HG02642 (cell line): ENCODE measurements at regions not wholly inside any gene's neighbourhood (a gene's known extent, or its start where the extent isn't known, plus 50 kb on each side); places are given as distances from the start of the nearest gene placed in this dataset.
"Not testable (repeated sequence)": the region's sequence is repeated elsewhere in the genome, so short reads cannot be mapped to it uniquely, and the experiment has no call there.

Experiments
- ATAC-seq: cut with Tn5 transposase; IDR thresholded peaks from one replicate; pipeline ENCODE4 v1.9.1; 2021; ENCODE audit warnings: mild to moderate bottlenecking; ENCODE audit not compliant: unreplicated experiment, poor library complexity

DNA sequence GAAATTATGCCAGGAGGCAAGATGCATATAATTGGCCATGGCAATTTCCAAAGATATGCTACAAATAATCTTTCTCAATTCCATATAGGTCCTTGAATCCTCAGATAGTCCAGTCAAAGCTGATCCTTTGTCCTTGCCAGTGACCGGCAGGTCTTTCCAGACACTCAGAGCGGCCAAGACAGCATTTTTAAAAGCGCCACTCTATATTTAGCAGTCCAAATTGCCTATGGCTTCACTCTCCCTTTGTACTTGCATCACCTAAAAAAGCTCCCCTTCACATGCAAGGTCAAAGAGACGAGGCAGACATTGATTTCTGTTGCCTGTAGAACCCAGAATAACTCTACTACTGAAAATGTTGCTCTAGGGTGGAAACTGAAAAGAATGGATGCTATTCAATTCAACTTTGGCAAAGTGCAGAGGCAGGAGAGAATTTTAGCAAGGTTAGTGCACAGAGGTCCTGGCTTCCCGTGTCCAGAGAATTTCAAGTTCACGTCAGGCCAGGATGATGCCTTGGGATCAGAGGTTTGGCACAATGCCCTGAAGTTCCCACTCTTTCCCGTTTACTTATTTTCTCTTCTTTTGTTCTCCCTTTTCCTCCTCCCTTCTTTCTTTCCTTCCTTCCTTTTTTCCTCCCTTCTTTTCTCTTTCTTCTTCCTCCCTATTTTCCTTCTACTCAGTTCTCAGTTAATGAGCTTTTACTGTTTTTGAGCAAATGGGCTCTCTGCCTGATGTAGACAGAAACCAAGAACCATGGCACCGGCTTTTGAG, 108.5 kb downstream of the KCNK1 start:
- no peak for ATAC-seq

DNA sequence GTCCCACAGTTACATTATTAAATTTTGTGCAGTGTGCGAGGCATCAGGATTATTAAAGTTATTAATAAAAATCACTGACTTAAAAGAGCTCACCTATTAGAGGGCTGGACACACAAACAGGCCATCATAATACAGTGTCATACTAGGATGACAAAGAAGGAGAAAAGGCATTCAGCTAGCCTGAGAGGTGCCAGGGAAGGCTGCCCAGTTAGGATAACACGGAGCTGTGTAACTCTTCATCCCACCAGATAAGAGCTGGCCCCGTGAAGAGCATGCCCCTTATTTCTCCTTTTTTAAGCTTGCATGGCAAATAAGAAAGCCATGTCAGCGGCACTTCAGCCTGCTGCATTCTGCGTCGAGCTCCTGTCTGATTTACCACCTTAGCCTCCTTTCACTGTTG, 109.5 kb downstream of the KCNK1 start:
- no peak for ATAC-seq

DNA sequence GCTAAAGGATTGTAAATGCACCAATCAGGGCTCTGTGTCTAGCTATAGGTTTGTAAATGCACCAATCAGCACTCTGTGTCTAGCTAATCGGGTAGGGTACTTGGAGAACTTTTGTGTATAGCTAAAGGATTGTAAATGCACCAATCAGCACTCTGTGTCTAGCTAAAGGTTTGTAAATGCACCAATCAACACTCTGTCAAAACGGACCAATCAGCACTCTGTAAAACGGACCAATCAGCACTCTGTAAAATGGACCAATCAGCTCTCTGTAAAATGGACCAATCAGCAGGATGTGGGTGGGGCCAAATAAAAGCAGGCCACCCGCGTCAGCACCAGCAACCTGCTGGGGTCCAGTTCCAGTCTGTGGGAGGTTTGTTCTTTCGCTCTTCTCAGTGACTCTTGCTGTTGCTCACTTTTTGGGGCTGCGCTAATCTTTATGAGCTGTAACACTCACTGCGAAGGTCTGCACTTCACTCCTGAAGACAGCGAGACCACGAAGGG, 110.3 kb downstream of the KCNK1 start:
- ATAC-seq: not testable (repeated sequence)

DNA sequence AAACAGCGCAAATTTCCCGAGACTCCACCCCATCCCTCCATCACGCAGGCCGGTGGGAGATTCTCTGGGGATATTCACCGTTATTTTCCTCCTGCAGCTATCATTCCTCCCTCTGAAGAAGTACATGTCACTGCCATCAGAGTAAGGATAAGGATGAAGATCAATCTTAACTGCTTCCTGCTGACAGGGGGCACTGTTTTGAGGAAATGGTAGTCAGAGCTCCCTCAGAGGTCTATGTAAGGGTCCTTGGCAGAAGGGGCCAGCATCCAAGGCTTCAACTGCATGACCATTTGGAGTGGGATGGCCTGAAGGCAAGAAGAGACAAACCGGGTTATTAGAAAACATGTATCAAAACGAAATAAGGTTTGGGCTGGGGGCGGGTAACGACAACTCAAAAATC, 111.5 kb downstream of the KCNK1 start:
- ATAC-seq: no peak

DNA sequence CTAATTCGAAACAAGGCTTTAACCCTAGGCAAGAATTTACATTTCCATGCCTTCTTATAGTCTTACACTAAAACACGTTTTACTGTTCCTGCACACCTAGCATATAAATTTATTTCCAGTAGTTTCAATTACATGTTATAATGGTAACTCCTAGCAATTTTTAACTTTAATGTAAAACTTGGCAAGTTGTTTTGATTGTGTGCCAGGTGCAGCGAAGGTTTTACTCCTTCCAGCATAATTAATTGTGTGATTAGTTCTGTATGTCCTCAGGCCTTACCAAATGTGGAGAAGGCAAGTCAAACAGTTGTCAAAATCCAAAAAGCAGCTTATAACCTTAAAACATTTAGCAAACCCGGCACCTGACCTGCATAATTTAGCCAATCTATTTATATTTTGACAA, 114.8 kb downstream of the KCNK1 start:
- no peak for ATAC-seq

DNA sequence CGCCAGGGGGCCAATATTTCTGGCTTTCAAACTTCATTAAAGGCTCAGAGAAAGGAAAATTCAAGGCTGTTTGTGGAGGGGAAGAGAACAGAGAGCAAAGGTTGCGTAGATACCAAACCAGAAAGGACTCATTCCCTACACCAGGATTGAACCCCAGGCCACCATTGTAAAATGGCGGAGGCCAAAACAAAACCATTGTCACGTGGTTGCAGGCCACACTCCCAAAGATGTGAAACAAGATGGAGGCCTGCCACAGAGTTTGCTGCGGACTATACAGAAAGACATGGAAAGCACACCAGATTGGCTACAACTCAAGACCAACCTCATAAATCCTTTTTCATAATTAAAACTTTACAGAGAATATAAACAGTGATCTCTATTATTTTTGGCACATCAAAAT, 116.5 kb downstream of the KCNK1 start:
- ATAC-seq: no peak

DNA sequence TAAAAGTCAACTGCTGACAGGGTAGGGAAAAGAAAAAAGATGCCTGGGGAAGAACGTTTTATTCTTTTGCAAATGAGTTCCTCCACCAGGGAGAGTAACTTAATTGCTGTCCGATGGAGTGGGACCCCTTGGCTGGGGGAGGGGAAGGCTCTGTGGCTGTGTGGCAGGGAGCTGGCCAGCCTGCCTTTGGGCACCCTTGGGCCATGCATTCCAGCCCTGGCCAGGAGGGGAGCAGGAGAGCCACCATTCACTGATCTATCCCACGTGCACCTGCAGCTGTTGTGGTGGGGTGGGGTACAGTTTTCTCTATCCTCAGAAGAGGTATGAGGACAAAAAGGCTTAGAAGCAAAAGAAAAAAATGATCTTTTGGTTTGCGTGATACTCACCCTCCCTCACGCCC, 116.9 kb downstream of the KCNK1 start:
- no peak for ATAC-seq

DNA sequence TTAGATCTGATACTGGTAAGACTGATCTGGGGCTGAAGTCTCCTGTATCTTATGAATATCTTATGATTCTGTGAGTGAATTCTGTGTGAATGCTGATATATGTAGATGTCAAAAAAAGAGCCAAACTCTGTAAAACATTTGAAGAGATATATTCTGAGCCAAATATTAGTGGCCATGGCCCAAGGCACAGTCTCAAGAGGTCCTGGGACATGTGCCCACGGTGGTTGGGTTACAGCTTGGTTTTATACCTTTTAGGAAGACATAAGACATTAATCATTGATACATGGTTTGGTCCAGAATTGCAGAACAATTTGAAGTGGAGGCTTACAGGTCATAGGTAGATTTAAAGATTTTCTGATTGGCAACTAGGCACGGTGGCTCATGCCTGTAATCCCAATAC, 118.3 kb downstream of the KCNK1 start:
- no peak for ATAC-seq

DNA sequence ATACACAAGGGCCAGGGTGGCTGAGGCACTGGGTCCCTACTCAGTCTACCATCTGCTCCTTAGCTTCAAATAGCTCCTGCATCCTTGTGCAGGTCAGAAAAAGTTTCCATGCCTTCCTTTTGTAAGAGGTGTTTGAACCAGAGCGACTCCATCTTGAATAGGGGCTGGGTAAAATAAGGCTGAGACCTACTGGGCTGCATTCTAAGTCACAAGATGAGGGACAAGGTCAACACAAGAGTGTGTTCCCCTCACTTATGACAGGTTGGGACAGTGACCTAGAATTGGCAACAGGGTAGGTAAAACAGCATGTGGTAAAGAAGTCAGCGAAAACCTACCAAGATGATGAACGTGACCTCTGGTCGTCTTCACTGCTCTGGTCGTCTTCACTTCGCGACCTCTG, 120.5 kb downstream of the KCNK1 start:
- ATAC-seq: no peak

DNA sequence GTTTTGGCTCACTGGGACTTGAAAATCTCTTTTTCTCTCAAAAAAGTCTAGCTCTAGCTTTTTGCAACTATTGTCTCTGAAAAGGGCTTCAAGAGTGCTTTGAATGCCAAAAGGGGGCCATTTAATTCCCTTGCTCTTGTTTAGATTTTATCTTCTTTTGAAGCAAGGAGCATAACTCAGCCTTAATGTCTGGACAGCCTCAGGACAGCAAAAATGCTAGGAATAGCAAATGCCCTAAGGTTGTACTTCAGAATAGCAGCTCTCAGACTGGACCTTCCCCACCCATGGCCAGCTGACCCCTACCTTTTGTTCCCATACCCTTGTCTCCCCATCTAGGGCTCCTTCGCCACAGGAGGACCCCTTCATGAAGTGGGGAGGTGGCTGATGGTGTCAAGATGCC, 121.4 kb downstream of the KCNK1 start:
- ATAC-seq: no peak

DNA sequence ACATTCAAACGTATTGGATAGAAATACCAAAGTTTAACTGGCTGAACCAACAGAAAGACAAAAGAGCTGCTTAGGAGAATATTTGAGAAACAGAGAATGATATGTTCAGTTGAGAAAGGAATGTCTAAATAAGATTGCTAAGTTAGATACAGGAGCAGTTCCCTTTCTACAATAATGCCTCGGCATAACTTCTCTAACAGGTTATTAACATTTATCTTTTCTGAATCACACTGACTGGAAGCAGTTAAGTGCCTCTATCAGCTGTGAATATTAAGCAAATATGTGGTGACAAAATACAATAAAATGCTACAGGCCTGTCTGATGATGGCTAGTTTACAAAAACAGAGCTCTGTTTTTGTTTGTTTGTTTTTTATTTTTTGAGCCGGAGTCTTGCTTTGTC, 121.9 kb downstream of the KCNK1 start:
- no peak for ATAC-seq

DNA sequence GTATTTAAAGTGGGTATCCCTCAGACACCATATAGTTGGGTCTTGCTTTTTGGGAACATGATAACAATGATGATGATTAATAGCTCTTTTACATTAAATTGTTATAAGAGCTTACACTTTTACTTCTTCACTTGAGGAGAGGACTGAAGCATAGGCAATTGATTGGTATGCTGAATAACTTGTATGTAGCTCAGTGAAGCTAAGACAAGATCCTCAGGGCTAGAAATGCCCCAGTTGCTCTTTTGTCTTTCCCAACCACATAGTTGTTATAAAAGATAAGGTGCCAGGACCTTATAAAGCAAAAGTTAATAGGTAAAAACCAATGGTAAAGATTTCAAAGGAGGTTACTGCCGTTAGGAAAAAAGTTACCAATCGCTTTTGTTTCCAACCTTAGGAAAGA, 123.4 kb downstream of the KCNK1 start:
- no peak for ATAC-seq

DNA sequence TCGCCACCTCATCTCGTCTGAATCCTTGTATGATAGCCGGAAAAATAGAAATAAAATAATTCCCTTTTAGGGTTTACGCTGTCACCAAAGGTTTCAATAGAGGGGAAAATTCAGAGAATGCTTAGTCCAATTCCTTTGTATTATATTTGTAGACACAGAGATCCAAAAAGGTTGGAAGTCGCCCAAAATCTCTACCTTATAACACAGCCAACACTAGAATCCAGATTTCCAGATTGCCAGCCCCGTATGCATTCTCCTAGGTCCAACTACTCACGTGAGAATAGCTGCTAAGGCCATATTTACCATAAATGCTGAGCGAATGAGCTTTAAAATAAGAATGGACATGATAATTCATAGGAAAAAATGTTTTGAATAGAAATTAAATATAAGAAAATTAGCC, 124.5 kb downstream of the KCNK1 start:
- ATAC-seq: no peak

DNA sequence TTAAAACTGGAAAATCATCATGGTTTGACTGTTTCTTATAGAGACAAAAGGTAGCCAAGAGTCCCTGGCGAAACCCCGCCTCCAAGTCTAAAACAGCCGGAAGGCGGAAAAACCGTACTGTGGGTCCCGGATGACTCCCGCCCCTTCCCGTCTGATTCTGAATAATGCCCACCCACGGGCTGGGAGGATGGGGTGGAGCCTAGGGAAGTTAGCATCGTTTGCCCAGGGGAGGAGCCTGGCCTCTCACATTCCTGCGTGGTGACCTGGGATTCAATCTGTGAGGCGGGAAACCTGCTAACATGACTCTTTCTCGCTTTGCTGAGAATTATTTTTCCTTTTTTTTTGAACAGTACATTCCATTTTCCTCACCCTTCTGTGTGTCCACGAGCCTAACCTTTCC, 124.9 kb downstream of the KCNK1 start:
- no peak for ATAC-seq

DNA sequence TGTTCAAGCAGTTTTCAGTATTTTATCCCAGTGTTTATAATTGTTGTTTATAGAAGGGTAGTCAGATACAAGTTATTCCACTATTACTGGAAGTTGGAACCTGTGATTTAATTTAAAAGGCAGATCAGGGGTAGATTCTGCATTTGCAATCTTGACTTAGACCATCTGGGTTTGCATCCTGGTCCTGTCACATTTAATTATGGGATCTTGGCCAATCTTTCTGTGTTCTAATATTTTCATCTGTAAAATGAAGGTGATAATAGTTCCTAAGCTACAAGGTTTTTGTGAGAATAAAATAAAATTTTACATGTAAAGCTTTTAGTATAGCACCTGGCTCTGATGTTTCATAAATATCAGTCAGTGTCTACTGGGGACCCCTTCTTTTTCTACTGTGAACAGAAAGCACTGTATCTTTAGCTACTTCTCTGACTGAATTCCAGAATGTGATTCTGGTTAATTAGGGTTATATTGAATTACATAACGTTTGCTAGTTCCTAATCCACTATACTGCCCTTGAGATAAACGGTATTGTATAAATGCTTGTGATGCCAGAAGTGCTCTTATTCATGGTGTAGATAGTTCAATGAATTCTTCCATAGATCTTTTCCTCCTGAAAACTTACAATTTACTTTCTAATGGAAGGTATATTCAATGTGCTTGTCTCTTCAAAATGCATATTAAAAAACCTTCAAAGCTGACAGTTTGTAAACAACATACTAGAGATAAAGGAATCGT, 131.0 kb downstream of the KCNK1 start:
- ATAC-seq: no peak

DNA sequence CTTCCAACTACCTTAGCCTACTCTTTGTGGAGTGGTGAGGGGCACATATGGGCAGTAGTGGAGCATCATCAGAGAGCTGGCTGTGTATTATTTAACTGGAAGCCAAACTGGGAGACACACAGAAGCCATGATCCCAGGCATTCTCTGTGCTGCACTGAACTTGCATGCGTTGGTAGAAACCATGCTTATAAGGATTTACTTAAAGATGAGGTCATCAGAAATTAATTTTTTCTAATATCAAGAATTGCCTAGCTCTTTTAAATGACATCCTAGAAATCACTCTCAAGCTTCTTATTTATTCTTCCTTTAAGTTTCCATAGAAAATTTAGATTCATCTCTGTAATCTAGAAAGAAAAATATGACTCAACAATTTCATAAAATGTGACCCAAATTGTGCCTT, 136.2 kb downstream of the KCNK1 start:
- no peak for ATAC-seq

DNA sequence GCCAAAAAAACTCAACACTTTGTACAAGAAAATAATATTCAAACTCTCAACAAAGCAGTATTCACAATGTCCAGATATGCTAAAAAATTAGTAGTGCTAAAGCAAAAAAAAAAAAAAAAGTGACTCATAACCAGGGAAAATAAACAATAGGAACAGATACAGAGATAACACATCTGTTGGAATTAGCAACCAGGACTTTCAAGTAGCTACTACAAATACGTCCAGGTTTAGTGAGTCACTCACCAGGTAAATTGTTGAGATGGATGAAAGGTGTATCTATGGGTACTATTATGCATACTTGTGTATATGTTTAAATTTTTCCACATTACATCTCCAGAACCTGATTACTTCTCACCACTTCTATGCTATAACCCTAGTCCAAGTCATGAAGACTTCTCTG, 144.8 kb upstream of the SLC35F3 start:
- no peak for ATAC-seq

DNA sequence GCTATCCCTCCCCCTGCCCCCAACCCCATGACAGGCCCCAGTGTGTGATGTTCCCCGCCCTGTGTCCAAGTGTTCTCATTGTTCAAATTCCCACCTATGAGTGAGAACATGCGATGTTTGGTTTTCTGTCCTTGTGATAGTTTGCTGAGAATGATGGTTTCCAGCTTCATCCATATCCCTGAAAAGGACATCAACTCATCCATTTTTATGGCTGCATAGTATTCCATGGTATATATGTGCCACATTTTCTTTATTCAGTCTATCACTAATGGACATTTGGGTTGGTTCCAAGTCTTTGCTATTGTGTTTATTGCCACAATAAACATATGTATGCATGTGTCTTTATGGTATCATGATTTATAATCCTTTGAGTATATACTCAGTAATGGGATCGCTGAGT, 140.2 kb upstream of the SLC35F3 start:
- not testable (repeated sequence) for ATAC-seq

DNA sequence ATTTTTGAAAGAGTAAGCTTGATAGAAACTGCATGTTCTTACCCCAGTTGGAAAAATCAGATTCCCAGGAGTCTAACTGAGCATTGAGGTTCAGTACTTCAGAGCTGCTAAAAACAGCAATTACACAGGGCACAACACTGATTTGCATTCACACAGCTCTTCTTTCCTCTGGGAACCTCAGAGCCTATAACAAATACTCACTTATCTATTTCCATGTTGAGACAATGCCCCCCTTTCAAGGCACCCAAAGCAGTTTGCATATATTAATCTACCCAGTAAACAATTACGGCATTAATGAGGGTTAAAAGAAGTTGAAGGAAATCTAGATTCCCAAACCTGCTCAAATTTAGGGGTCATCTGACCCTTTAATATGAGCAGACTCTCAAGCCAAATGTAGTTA, 126.9 kb upstream of the SLC35F3 start:
- no peak for ATAC-seq

DNA sequence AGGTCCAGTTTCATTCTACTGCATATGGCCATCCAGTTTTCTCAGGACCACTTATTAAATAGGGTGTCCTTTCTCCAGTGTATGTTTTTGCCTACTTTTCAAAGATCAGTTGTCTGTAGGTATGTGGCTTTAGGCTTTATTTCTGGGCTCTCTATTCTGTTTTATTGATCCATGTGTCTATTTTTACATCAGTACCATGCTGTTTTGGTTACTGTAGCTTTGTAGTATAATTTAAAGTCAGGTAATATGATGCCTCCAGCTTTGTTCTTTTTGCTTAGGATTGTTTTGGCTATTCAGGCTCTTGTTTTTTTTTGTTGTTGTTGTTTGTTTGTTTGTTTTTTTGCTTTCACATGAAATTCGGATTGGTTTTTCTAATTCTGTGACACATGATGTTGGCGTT, 124.4 kb upstream of the SLC35F3 start:
- ATAC-seq: no peak

DNA sequence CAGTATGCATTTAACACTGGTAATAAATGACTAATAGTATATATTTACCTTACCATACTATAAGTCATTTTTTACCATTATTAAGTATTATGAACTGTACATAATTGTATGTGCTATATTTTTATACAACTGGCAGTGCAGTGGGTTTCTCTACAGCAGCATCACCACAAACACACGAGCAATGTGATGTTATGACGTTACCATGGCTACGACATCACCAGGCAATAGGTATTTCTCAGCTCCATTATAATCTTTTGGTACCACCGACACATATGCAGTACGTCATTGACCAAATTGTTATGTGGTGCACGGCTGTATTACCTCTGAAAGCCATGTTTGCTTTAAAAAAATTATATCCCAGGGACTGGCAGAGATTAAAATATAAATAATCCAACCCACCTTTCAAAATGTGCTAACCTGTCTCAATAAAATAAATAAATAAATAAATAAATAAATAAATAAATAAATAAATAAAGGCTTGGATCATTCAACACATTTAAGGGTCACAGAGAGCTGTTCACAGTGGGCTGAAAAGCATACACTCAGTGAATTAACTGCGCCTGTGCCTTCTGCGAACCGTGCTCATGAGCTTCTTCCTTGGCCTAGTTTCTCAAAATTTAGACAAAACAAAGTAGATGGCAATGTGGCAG, 121.4 kb upstream of the SLC35F3 start:
- ATAC-seq: no peak
